Endothelial cell (in vitro differentiated cells): ENCODE measurements at regions not wholly inside any gene's neighbourhood (a gene's known extent, or its start where the extent isn't known, plus 50 kb on each side); places are given as distances from the start of the nearest gene placed in this dataset.

ENCODE experiments used
- DNase-seq: peaks from one replicate; pipeline ENCODE4 v3.0.0; 2021; ENCODE audit warnings: low spot score
- H3K27ac Mint-ChIP-seq: one replicate; pipeline ENCODE4 v1.8.0; 2021; ENCODE audit warnings: mixed read lengths, inconsistent platforms; ENCODE audit not compliant: unreplicated experiment
- H3K27me3 Mint-ChIP-seq: one replicate; pipeline ENCODE4 v1.8.0; 2021; ENCODE audit warnings: mild to moderate bottlenecking, moderate library complexity, mixed read lengths, inconsistent platforms; ENCODE audit not compliant: unreplicated experiment
- H3K36me3 Mint-ChIP-seq: one replicate; pipeline ENCODE4 v1.8.0; 2021; ENCODE audit warnings: mild to moderate bottlenecking, low read depth, mixed read lengths, inconsistent platforms; ENCODE audit not compliant: unreplicated experiment
- H3K4me1 Mint-ChIP-seq: one replicate; pipeline ENCODE4 v1.8.0; 2021; ENCODE audit warnings: mild to moderate bottlenecking, mixed read lengths, inconsistent platforms; ENCODE audit not compliant: unreplicated experiment
- H3K4me3 Mint-ChIP-seq: one replicate; pipeline ENCODE4 v1.8.0; 2021; ENCODE audit warnings: mild to moderate bottlenecking, mixed read lengths, inconsistent platforms; ENCODE audit not compliant: unreplicated experiment
- H3K9me3 Mint-ChIP-seq: one replicate; pipeline ENCODE4 v1.8.0; 2021; ENCODE audit warnings: mixed read lengths, inconsistent platforms; ENCODE audit not compliant: unreplicated experiment
- TF ChIP-seq, protein P1 (sequence below): fragments of 200-600 bp; sonication (generic); IDR thresholded peaks from one replicate; pipeline ENCODE4 v1.5.0; 2021; ENCODE audit warnings: antibody characterized with exemption; ENCODE audit not compliant: unreplicated experiment

DNA sequence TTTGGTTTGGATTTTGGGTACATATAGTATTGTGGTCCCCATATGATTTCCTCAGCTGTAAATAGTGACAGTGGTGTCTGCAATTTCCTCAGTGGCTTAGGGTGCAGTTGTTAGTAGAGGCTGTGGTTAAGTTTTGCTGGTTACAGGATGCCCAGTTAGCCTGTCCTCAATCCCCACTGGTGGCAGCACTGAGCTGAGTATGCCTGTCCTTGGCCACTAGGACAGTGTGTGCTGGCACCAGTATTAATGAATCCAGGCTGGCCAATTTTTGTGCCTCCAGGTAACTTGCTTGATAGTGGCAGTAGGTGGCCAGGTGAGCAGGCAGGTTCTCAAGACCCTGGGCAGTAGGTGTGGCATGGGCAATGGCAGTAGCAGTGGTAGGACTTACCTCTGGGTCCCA, 973.1 kb downstream of the TMEM182 start:
- TF ChIP-seq, protein P1, sequence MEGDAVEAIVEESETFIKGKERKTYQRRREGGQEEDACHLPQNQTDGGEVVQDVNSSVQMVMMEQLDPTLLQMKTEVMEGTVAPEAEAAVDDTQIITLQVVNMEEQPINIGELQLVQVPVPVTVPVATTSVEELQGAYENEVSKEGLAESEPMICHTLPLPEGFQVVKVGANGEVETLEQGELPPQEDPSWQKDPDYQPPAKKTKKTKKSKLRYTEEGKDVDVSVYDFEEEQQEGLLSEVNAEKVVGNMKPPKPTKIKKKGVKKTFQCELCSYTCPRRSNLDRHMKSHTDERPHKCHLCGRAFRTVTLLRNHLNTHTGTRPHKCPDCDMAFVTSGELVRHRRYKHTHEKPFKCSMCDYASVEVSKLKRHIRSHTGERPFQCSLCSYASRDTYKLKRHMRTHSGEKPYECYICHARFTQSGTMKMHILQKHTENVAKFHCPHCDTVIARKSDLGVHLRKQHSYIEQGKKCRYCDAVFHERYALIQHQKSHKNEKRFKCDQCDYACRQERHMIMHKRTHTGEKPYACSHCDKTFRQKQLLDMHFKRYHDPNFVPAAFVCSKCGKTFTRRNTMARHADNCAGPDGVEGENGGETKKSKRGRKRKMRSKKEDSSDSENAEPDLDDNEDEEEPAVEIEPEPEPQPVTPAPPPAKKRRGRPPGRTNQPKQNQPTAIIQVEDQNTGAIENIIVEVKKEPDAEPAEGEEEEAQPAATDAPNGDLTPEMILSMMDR: no peak
- no peak for DNase-seq
- H3K27me3 Mint-ChIP-seq: peaks cover 5% of the 10 kb centered on the region
- H3K4me1 Mint-ChIP-seq: no peaks in the 10 kb centered on the region
- H3K9me3 Mint-ChIP-seq: no peaks in the 10 kb centered on the region
- H3K4me3 Mint-ChIP-seq: no peak overlapping the region
- no peaks in the 10 kb centered on the region for H3K36me3 Mint-ChIP-seq
- H3K27ac Mint-ChIP-seq: no peak overlapping the region

DNA sequence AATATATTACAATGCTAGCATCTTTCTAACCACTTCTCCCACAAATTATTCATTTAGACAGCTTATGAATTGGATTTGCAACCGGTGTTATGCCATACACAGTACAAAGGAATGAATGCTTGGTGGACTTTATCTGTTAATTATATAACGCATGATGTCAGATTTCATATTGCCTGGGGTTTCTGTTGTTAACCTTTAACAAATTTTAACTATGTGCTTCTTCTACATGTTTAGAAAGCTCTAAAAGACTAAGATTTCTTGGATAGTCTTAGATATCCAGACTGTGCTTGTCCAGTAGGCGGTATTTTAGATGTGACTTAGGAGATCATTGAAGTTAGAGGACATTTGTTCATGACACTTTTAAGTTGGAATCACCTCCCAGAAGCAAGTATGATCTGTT, 976.3 kb downstream of the TMEM182 start:
- H3K27ac Mint-ChIP-seq: no peak overlapping the region
- H3K36me3 Mint-ChIP-seq: no peaks in the 10 kb centered on the region
- no peaks in the 10 kb centered on the region for H3K9me3 Mint-ChIP-seq
- H3K4me1 Mint-ChIP-seq: no peaks in the 10 kb centered on the region
- no peak overlapping the region for H3K4me3 Mint-ChIP-seq
- H3K27me3 Mint-ChIP-seq: peaks cover 4% of the 10 kb centered on the region
- DNase-seq: no peak
- TF ChIP-seq, protein P1: no peak

DNA sequence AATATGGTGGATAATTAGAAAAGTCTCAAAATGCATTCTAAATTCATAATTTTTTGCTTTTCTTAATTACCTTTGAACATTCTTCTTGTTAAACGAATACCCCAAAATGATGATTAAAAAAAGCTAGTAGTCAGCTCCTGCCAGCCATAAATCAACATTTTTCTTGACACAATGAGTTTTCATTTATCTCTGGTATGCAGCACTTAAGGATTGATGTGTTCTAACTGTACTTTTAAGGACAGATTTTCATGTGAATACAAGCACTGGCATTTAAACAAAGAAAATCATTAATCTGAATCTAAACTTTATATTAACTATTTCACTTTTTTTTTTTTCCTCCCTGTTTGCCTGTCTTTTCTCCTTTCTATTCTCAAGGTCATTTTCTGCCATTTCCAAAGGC, 976.8 kb downstream of the TMEM182 start:
- TF ChIP-seq, protein P1: no peak
- H3K36me3 Mint-ChIP-seq: no peaks in the 10 kb centered on the region
- DNase-seq: no peak
- no peaks in the 10 kb centered on the region for H3K9me3 Mint-ChIP-seq
- H3K27me3 Mint-ChIP-seq: peaks cover 3% of the 10 kb centered on the region
- H3K4me3 Mint-ChIP-seq: no peak overlapping the region
- H3K27ac Mint-ChIP-seq: no peak overlapping the region
- no peaks in the 10 kb centered on the region for H3K4me1 Mint-ChIP-seq

DNA sequence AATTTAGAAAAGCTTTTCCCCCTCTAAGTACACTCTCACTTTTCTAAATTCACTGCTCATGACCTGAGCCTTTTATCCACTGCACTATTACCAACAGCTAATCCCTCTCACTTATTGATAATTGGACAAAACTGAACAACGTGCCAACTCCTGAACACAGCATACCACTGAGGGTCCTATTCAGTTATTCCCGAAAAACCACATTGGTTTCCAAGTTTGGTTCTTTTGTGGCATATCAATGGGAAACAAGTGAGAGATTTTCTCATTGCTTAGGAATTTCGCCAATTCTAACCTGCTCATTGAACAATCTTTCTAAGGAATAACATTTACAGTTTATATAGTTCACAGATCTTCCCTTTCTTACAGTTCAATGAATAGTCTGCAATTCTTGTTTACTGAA, 977.4 kb downstream of the TMEM182 start:
- H3K27ac Mint-ChIP-seq: no peak overlapping the region
- no peaks in the 10 kb centered on the region for H3K9me3 Mint-ChIP-seq
- H3K36me3 Mint-ChIP-seq: no peaks in the 10 kb centered on the region
- peaks cover under 1% of the 10 kb centered on the region for H3K27me3 Mint-ChIP-seq
- no peaks in the 10 kb centered on the region for H3K4me1 Mint-ChIP-seq
- DNase-seq: no peak
- no peak overlapping the region for H3K4me3 Mint-ChIP-seq
- TF ChIP-seq, protein P1: no peak

DNA sequence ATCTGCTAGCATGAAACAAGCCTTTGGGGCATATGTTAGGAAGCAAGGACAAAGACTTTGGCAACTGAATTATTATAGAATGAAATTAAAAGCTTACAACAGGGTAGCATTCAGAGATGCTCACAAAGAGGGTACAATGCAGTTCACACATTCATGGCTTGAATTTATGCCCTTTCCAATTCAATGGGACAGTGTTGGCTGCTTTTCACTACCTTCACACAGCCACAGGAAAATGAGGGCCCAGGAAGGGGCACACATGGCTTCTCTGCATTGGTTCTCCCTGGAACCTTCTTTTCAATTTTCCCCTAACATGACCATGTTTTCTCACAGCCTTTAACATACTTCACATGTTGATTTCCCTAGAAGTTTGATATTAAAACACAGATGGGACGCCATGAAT, 978.1 kb downstream of the TMEM182 start:
- Mint-ChIP-seq H3K4me3 (no peak overlapping the region), H3K36me3 (no peaks in the 10 kb centered on the region), H3K4me1 (no peaks in the 10 kb centered on the region), H3K27ac (no peak overlapping the region), H3K27me3 (no peaks in the 10 kb centered on the region), H3K9me3 (no peaks in the 10 kb centered on the region)
- TF ChIP-seq, protein P1: no peak
- DNase-seq: no peak
